ENCODE measurements at regions not wholly inside any gene's neighbourhood (a gene's known extent, or its start where the extent isn't known, plus 50 kb on each side); places are given as distances from the start of the nearest gene placed in this dataset.

- Histone ChIP-seq H3K9ac (no peak overlapping the region), H3K27ac (no peak overlapping the region), H4K20me1 (no peaks in the 10 kb centered on the region), H3K36me3 (no peaks in the 10 kb centered on the region), H3K4me1 (no peaks in the 10 kb centered on the region), H3K4me2 (no peak overlapping the region), H3K27me3 (no peaks in the 10 kb centered on the region), H3K4me3 (no peak overlapping the region), H3K9me3 (no peaks in the 10 kb centered on the region)
- no peak for TF ChIP-seq Cebpa-rat (IDR thresholded peaks at IDR 0.05)
These were observed 53.0 kb upstream of the DAPP1 start for GRCh38 chr4:99763635-99764101.

GRCh38 chr4:99762728-99763127, 53.9 kb upstream of the DAPP1 start:
- no peaks in the 10 kb centered on the region for H3K36me3 ChIP-seq
- no peak overlapping the region for H3K4me2 ChIP-seq
- H3K27me3 ChIP-seq: no peaks in the 10 kb centered on the region
- no peaks in the 10 kb centered on the region for H3K9me3 ChIP-seq
- H4K20me1 ChIP-seq: no peaks in the 10 kb centered on the region
- H3K27ac ChIP-seq: no peak overlapping the region
- no peak overlapping the region for H3K4me3 ChIP-seq
- H3K9ac ChIP-seq: no peak overlapping the region
- TF ChIP-seq Cebpa-rat (IDR thresholded peaks at IDR 0.05): no peak
- H3K4me1 ChIP-seq: no peaks in the 10 kb centered on the region

GRCh38 chr4:99759988-99760387, 56.6 kb upstream of the DAPP1 start:
- Histone ChIP-seq H3K4me2 (no peak overlapping the region), H3K27me3 (no peaks in the 10 kb centered on the region), H3K36me3 (no peaks in the 10 kb centered on the region), H3K27ac (no peak overlapping the region), H3K9me3 (no peaks in the 10 kb centered on the region), H3K9ac (no peak overlapping the region), H3K4me3 (no peak overlapping the region), H4K20me1 (no peaks in the 10 kb centered on the region), H3K4me1 (no peaks in the 10 kb centered on the region)
- no peak for TF ChIP-seq Cebpa-rat (IDR thresholded peaks at IDR 0.05)

- Histone ChIP-seq H3K9ac (no peak overlapping the region), H3K9me3 (no peaks in the 10 kb centered on the region), H3K4me2 (no peak overlapping the region), H4K20me1 (no peaks in the 10 kb centered on the region), H3K36me3 (no peaks in the 10 kb centered on the region), H3K4me1 (no peaks in the 10 kb centered on the region), H3K4me3 (no peak overlapping the region), H3K27me3 (no peaks in the 10 kb centered on the region), H3K27ac (no peak overlapping the region)
- TF ChIP-seq Cebpa-rat (IDR thresholded peaks at IDR 0.05): no peak
These were observed 57.2 kb upstream of the DAPP1 start for GRCh38 chr4:99759346-99759984.

- Histone ChIP-seq H3K9ac (no peak overlapping the region), H3K9me3 (no peaks in the 10 kb centered on the region), H3K4me3 (no peak overlapping the region), H3K4me2 (no peak overlapping the region), H3K4me1 (no peaks in the 10 kb centered on the region), H3K27ac (no peak overlapping the region), H3K36me3 (no peaks in the 10 kb centered on the region), H3K27me3 (no peaks in the 10 kb centered on the region), H4K20me1 (no peaks in the 10 kb centered on the region)
- TF ChIP-seq Cebpa-rat (IDR thresholded peaks at IDR 0.05): no peak
These were observed 61.2 kb upstream of the DAPP1 start for GRCh38 chr4:99755223-99755944.

- H3K27ac ChIP-seq: no peak overlapping the region
- H3K4me3 ChIP-seq: no peak overlapping the region
- no peaks in the 10 kb centered on the region for H3K27me3 ChIP-seq
- no peak overlapping the region for H3K9ac ChIP-seq
- H3K9me3 ChIP-seq: no peaks in the 10 kb centered on the region
- TF ChIP-seq Cebpa-rat (IDR thresholded peaks at IDR 0.05): no peak
- no peaks in the 10 kb centered on the region for H4K20me1 ChIP-seq
- no peak overlapping the region for H3K4me2 ChIP-seq
- H3K36me3 ChIP-seq: no peaks in the 10 kb centered on the region
- H3K4me1 ChIP-seq: no peaks in the 10 kb centered on the region
These were observed 61.9 kb upstream of the DAPP1 start for GRCh38 chr4:99754756-99755155.

GRCh38 chr4:99753931-99754330, 62.7 kb upstream of the DAPP1 start:
- no peak for TF ChIP-seq Cebpa-rat (IDR thresholded peaks at IDR 0.05)
- H3K27me3 ChIP-seq: no peaks in the 10 kb centered on the region
- H3K4me3 ChIP-seq: no peak overlapping the region
- no peak overlapping the region for H3K4me2 ChIP-seq
- H3K36me3 ChIP-seq: no peaks in the 10 kb centered on the region
- H3K4me1 ChIP-seq: no peaks in the 10 kb centered on the region
- no peaks in the 10 kb centered on the region for H3K9me3 ChIP-seq
- H3K9ac ChIP-seq: no peak overlapping the region
- H4K20me1 ChIP-seq: no peaks in the 10 kb centered on the region
- H3K27ac ChIP-seq: no peak overlapping the region

- no peaks in the 10 kb centered on the region for H3K27me3 ChIP-seq
- no peaks in the 10 kb centered on the region for H3K36me3 ChIP-seq
- peak overlapping the region; percentile 26; the same call in 1 of the 2 replicates for H3K4me2 ChIP-seq
- no peaks in the 10 kb centered on the region for H3K9me3 ChIP-seq
- H3K9ac ChIP-seq: no peak overlapping the region
- H3K4me1 ChIP-seq: no peaks in the 10 kb centered on the region
- H3K4me3 ChIP-seq: no peak overlapping the region
- no peaks in the 10 kb centered on the region for H4K20me1 ChIP-seq
- H3K27ac ChIP-seq: no peak overlapping the region
- TF ChIP-seq Cebpa-rat (IDR thresholded peaks at IDR 0.05): no peak
These were observed 66.9 kb upstream of the DAPP1 start for GRCh38 chr4:99749445-99750391.

- no peaks in the 10 kb centered on the region for H4K20me1 ChIP-seq
- H3K36me3 ChIP-seq: no peaks in the 10 kb centered on the region
- no peak overlapping the region for H3K4me2 ChIP-seq
- no peak overlapping the region for H3K4me3 ChIP-seq
- no peak overlapping the region for H3K9ac ChIP-seq
- H3K27me3 ChIP-seq: no peaks in the 10 kb centered on the region
- TF ChIP-seq Cebpa-rat (IDR thresholded peaks at IDR 0.05): no peak
- H3K9me3 ChIP-seq: no peaks in the 10 kb centered on the region
- no peaks in the 10 kb centered on the region for H3K4me1 ChIP-seq
- no peak overlapping the region for H3K27ac ChIP-seq
These were observed 70.2 kb upstream of the DAPP1 start for GRCh38 chr4:99746443-99746842.

- no peak overlapping the region for H3K4me3 ChIP-seq
These were observed 79.2 kb upstream of the C4orf54 start for GRCh38 chr4:99736846-99737245.

More at GRCh38 chr4:99736846-99737245, 79.2 kb upstream of the C4orf54 start:
- Histone ChIP-seq H3K27ac (no peak overlapping the region), H3K9me3 (no peaks in the 10 kb centered on the region), H3K36me3 (no peaks in the 10 kb centered on the region), H3K9ac (no peak overlapping the region), H3K27me3 (no peaks in the 10 kb centered on the region), H3K4me2 (no peak overlapping the region), H3K4me1 (no peaks in the 10 kb centered on the region), H4K20me1 (no peaks in the 10 kb centered on the region)
- no peak for TF ChIP-seq Cebpa-rat (IDR thresholded peaks at IDR 0.05)

Data from BLaER1 (cell line).